ENCODE measurements at regions not wholly inside any gene's neighbourhood (a gene's known extent, or its start where the extent isn't known, plus 50 kb on each side); places are given as distances from the start of the nearest gene placed in this dataset.
"Not testable (repeated sequence)": the region's sequence is repeated elsewhere in the genome, so short reads cannot be mapped to it uniquely, and the experiment has no call there.

GRCh38 chr14:51463461-51463860 is 188.2 kb upstream of the FRMD6 start:
- no peak overlapping the region for H3K27ac ChIP-seq (ENCODE audit: low read depth, low read length)
- H3K9me3 ChIP-seq (ENCODE audit: control insufficient read depth in 5 of 5, low read length in 5 of 5): no peaks in the 10 kb centered on the region
- H3K27me3 ChIP-seq (ENCODE audit: control insufficient read depth in 5 of 5, insufficient read depth in 4 of 5, low read length in 5 of 5): no peaks in the 10 kb centered on the region
- H3K9ac ChIP-seq (ENCODE audit: low read length in 5 of 5): no peak overlapping the region
- H3K4me1 ChIP-seq (ENCODE audit: control insufficient read depth in 5 of 5, insufficient read depth in 5 of 5, low read length in 5 of 5): no peaks in the 10 kb centered on the region
- no peaks in the 10 kb centered on the region for H3K36me3 ChIP-seq (ENCODE audit: control insufficient read depth in 5 of 5, insufficient read depth in 5 of 5, low read length in 5 of 5)
- no peak overlapping the region for H3K4me3 ChIP-seq (ENCODE audit: low read depth in 1 of 5, low read length in 5 of 5)

- Histone ChIP-seq H3K9me3 (ENCODE audit: control insufficient read depth in 5 of 5, low read length in 5 of 5) (no peaks in the 10 kb centered on the region), H3K27me3 (ENCODE audit: control insufficient read depth in 5 of 5, insufficient read depth in 4 of 5, low read length in 5 of 5) (no peaks in the 10 kb centered on the region), H3K27ac (ENCODE audit: low read depth, low read length) (no peak overlapping the region), H3K9ac (ENCODE audit: low read length in 5 of 5) (no peak overlapping the region), H3K4me3 (ENCODE audit: low read depth in 1 of 5, low read length in 5 of 5) (no peak overlapping the region), H3K36me3 (ENCODE audit: control insufficient read depth in 5 of 5, insufficient read depth in 5 of 5, low read length in 5 of 5) (no peaks in the 10 kb centered on the region), H3K4me1 (ENCODE audit: control insufficient read depth in 5 of 5, insufficient read depth in 5 of 5, low read length in 5 of 5) (no peaks in the 10 kb centered on the region)
These were observed 187.3 kb upstream of the FRMD6 start for GRCh38 chr14:51464411-51464810.

GRCh38 chr14:51465486-51465885 is 186.2 kb upstream of the FRMD6 start:
- no peak overlapping the region for H3K9ac ChIP-seq (ENCODE audit: low read length in 5 of 5)
- no peaks in the 10 kb centered on the region for H3K27me3 ChIP-seq (ENCODE audit: control insufficient read depth in 5 of 5, insufficient read depth in 4 of 5, low read length in 5 of 5)
- no peaks in the 10 kb centered on the region for H3K36me3 ChIP-seq (ENCODE audit: control insufficient read depth in 5 of 5, insufficient read depth in 5 of 5, low read length in 5 of 5)
- H3K27ac ChIP-seq (ENCODE audit: low read depth, low read length): no peak overlapping the region
- H3K9me3 ChIP-seq (ENCODE audit: control insufficient read depth in 5 of 5, low read length in 5 of 5): no peaks in the 10 kb centered on the region
- H3K4me3 ChIP-seq (ENCODE audit: low read depth in 1 of 5, low read length in 5 of 5): no peak overlapping the region
- H3K4me1 ChIP-seq (ENCODE audit: control insufficient read depth in 5 of 5, insufficient read depth in 5 of 5, low read length in 5 of 5): no peaks in the 10 kb centered on the region

- H3K9ac ChIP-seq (ENCODE audit: low read length in 5 of 5); H3K4me1 ChIP-seq (ENCODE audit: control insufficient read depth in 5 of 5, insufficient read depth in 5 of 5, low read length in 5 of 5); H3K9me3 ChIP-seq (ENCODE audit: control insufficient read depth in 5 of 5, low read length in 5 of 5); H3K27ac ChIP-seq (ENCODE audit: low read depth, low read length); H3K4me3 ChIP-seq (ENCODE audit: low read depth in 1 of 5, low read length in 5 of 5); H3K27me3 ChIP-seq (ENCODE audit: control insufficient read depth in 5 of 5, insufficient read depth in 4 of 5, low read length in 5 of 5); H3K36me3 ChIP-seq (ENCODE audit: control insufficient read depth in 5 of 5, insufficient read depth in 5 of 5, low read length in 5 of 5): not testable (repeated sequence)
These were observed 184.3 kb upstream of the FRMD6 start for GRCh38 chr14:51467392-51467791.

- no peak overlapping the region for H3K4me3 ChIP-seq (ENCODE audit: low read depth in 1 of 5, low read length in 5 of 5)
- H3K4me1 ChIP-seq (ENCODE audit: control insufficient read depth in 5 of 5, insufficient read depth in 5 of 5, low read length in 5 of 5): no peaks in the 10 kb centered on the region
- H3K27ac ChIP-seq (ENCODE audit: low read depth, low read length): no peak overlapping the region
- H3K27me3 ChIP-seq (ENCODE audit: control insufficient read depth in 5 of 5, insufficient read depth in 4 of 5, low read length in 5 of 5): no peaks in the 10 kb centered on the region
- H3K36me3 ChIP-seq (ENCODE audit: control insufficient read depth in 5 of 5, insufficient read depth in 5 of 5, low read length in 5 of 5): no peaks in the 10 kb centered on the region
- no peaks in the 10 kb centered on the region for H3K9me3 ChIP-seq (ENCODE audit: control insufficient read depth in 5 of 5, low read length in 5 of 5)
- H3K9ac ChIP-seq (ENCODE audit: low read length in 5 of 5): no peak overlapping the region
These were observed 183.2 kb upstream of the FRMD6 start for GRCh38 chr14:51468523-51468922.

GRCh38 chr14:51472881-51473280 is 178.8 kb upstream of the FRMD6 start:
- no peak overlapping the region for H3K27ac ChIP-seq (ENCODE audit: low read depth, low read length)
- no peak overlapping the region for H3K9ac ChIP-seq (ENCODE audit: low read length in 5 of 5)
- no peak overlapping the region for H3K4me3 ChIP-seq (ENCODE audit: low read depth in 1 of 5, low read length in 5 of 5)

GRCh38 chr14:51473351-51473750 is 178.4 kb upstream of the FRMD6 start:
- Histone ChIP-seq H3K9ac (ENCODE audit: low read length in 5 of 5) (no peak overlapping the region), H3K27me3 (ENCODE audit: control insufficient read depth in 5 of 5, insufficient read depth in 4 of 5, low read length in 5 of 5) (peaks cover 0 to 4% (median 0%) of the 10 kb centered on the region in 5 donors), H3K36me3 (ENCODE audit: control insufficient read depth in 5 of 5, insufficient read depth in 5 of 5, low read length in 5 of 5) (no peaks in the 10 kb centered on the region), H3K9me3 (ENCODE audit: control insufficient read depth in 5 of 5, low read length in 5 of 5) (no peaks in the 10 kb centered on the region), H3K27ac (ENCODE audit: low read depth, low read length) (no peak overlapping the region), H3K4me1 (ENCODE audit: control insufficient read depth in 5 of 5, insufficient read depth in 5 of 5, low read length in 5 of 5) (no peaks in the 10 kb centered on the region), H3K4me3 (ENCODE audit: low read depth in 1 of 5, low read length in 5 of 5) (no peak overlapping the region)

More at GRCh38 chr14:51472881-51473280, 178.8 kb upstream of the FRMD6 start:
- Histone ChIP-seq H3K36me3 (ENCODE audit: control insufficient read depth in 5 of 5, insufficient read depth in 5 of 5, low read length in 5 of 5) (no peaks in the 10 kb centered on the region), H3K27me3 (ENCODE audit: control insufficient read depth in 5 of 5, insufficient read depth in 4 of 5, low read length in 5 of 5) (peaks cover 0 to 4% (median 0%) of the 10 kb centered on the region in 5 donors), H3K9me3 (ENCODE audit: control insufficient read depth in 5 of 5, low read length in 5 of 5) (no peaks in the 10 kb centered on the region), H3K4me1 (ENCODE audit: control insufficient read depth in 5 of 5, insufficient read depth in 5 of 5, low read length in 5 of 5) (no peaks in the 10 kb centered on the region)

GRCh38 chr14:51473808-51474565 is 177.7 kb upstream of the FRMD6 start:
- Histone ChIP-seq H3K36me3 (ENCODE audit: control insufficient read depth in 5 of 5, insufficient read depth in 5 of 5, low read length in 5 of 5) (no peaks in the 10 kb centered on the region), H3K27ac (ENCODE audit: low read depth, low read length) (no peak overlapping the region), H3K9ac (ENCODE audit: low read length in 5 of 5) (no peak overlapping the region), H3K9me3 (ENCODE audit: control insufficient read depth in 5 of 5, low read length in 5 of 5) (no peaks in the 10 kb centered on the region), H3K4me1 (ENCODE audit: control insufficient read depth in 5 of 5, insufficient read depth in 5 of 5, low read length in 5 of 5) (no peaks in the 10 kb centered on the region), H3K4me3 (ENCODE audit: low read depth in 1 of 5, low read length in 5 of 5) (no peak overlapping the region), H3K27me3 (ENCODE audit: control insufficient read depth in 5 of 5, insufficient read depth in 4 of 5, low read length in 5 of 5) (peaks cover 0 to 4% (median 0%) of the 10 kb centered on the region in 5 donors)

- no peaks in the 10 kb centered on the region for H3K36me3 ChIP-seq (ENCODE audit: control insufficient read depth in 5 of 5, insufficient read depth in 5 of 5, low read length in 5 of 5)
- no peaks in the 10 kb centered on the region for H3K9me3 ChIP-seq (ENCODE audit: control insufficient read depth in 5 of 5, low read length in 5 of 5)
- no peak overlapping the region for H3K4me3 ChIP-seq (ENCODE audit: low read depth in 1 of 5, low read length in 5 of 5)
- no peaks in the 10 kb centered on the region for H3K4me1 ChIP-seq (ENCODE audit: control insufficient read depth in 5 of 5, insufficient read depth in 5 of 5, low read length in 5 of 5)
- H3K27ac ChIP-seq (ENCODE audit: low read depth, low read length): no peak overlapping the region
- H3K9ac ChIP-seq (ENCODE audit: low read length in 5 of 5): no peak overlapping the region
- peaks cover 0 to 4% (median 0%) of the 10 kb centered on the region in 5 donors for H3K27me3 ChIP-seq (ENCODE audit: control insufficient read depth in 5 of 5, insufficient read depth in 4 of 5, low read length in 5 of 5)
These were observed 176.9 kb upstream of the FRMD6 start for GRCh38 chr14:51474854-51475253.

GRCh38 chr14:51478175-51478621 is 173.5 kb upstream of the FRMD6 start:
- H3K9ac ChIP-seq (ENCODE audit: low read length in 5 of 5): no peak overlapping the region
- peaks cover 0 to 5% (median 4%) of the 10 kb centered on the region in 5 donors for H3K4me1 ChIP-seq (ENCODE audit: control insufficient read depth in 5 of 5, insufficient read depth in 5 of 5, low read length in 5 of 5)
- H3K27ac ChIP-seq (ENCODE audit: low read depth, low read length): no peak overlapping the region
- H3K36me3 ChIP-seq (ENCODE audit: control insufficient read depth in 5 of 5, insufficient read depth in 5 of 5, low read length in 5 of 5): no peaks in the 10 kb centered on the region
- H3K9me3 ChIP-seq (ENCODE audit: control insufficient read depth in 5 of 5, low read length in 5 of 5): no peaks in the 10 kb centered on the region
- H3K4me3 ChIP-seq (ENCODE audit: low read depth in 1 of 5, low read length in 5 of 5): no peak overlapping the region
- peaks cover 0 to 4% (median 0%) of the 10 kb centered on the region in 5 donors for H3K27me3 ChIP-seq (ENCODE audit: control insufficient read depth in 5 of 5, insufficient read depth in 4 of 5, low read length in 5 of 5)

Measured in subcutaneous abdominal adipose tissue (tissue), 5 donors.